GM12892 (cell line): ENCODE measurements at regions not wholly inside any gene's neighbourhood (a gene's known extent, or its start where the extent isn't known, plus 50 kb on each side); places are given as distances from the start of the nearest gene placed in this dataset.

ENCODE experiments used
- POLR2A ChIP-seq: IDR thresholded peaks from 2 replicates; pipeline ENCODE4 v1.6.1; 2011; ENCODE audit warnings: low read depth, low read length, control low read depth
- POLR2AphosphoS5 ChIP-seq: IDR thresholded peaks from 2 replicates; pipeline ENCODE4 v1.6.1; 2011; ENCODE audit warnings: low read depth, low read length, control low read depth
- TAF1 ChIP-seq: IDR thresholded peaks from 2 replicates; pipeline ENCODE4 v1.6.1; 2011; ENCODE audit warnings: low read depth, mild to moderate bottlenecking, control low read depth, low read length, borderline replicate concordance

DNA sequence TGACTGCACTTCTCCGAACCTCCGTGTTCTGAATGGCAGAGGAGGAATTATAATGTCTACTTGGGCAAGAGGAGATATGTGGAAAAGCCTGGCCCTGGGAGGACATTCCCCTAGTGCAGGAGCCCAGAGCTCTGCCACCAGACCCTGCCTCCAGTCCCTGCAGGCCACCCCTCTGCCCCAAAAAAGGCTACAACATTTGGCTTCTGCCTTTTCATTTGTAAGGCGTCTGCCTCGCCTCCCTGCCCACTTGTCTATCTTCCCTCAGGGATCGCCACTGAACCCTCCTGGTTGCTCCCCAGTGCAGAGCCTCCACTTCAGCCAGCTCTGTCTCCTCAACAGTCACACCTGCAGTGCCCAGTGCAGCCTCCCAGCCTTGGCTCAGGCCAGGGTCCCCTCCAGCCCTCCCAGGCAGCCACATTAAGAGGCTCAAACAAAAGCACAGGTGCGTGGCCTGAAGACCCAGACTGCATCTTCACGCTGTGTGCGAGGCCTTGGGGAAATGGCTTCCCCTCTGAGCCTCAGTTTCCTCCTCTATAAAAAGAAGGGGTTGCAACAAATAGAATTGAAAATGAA lies 125.9 kb upstream of the SMAD3 start:
- TF ChIP-seq POLR2A (no peak), TAF1 (no peak), POLR2AphosphoS5 (no peak)
